ENCODE measurements at regions not wholly inside any gene's neighbourhood (a gene's known extent, or its start where the extent isn't known, plus 50 kb on each side); places are given as distances from the start of the nearest gene placed in this dataset.

GRCh38 chr5:118430076-118430475, 558.3 kb downstream of the DTWD2 start:
- H3K79me2 ChIP-seq (ENCODE audit: insufficient read depth, low read length), result no peaks in the 10 kb centered on the region
- no peaks in the 10 kb centered on the region for H3K79me1 ChIP-seq (ENCODE audit: insufficient read depth, low read depth, low read length, poor library complexity, severe bottlenecking)
- no peak overlapping the region for H3K23ac ChIP-seq (ENCODE audit: insufficient read length, low read depth, low read length)
- H2BK5ac ChIP-seq (ENCODE audit: insufficient read length, low read length), result no peak overlapping the region
- no peak overlapping the region for H3K9ac ChIP-seq (ENCODE audit: extremely low read depth, insufficient read length, low read length)
- TF ChIP-seq, protein P1, sequence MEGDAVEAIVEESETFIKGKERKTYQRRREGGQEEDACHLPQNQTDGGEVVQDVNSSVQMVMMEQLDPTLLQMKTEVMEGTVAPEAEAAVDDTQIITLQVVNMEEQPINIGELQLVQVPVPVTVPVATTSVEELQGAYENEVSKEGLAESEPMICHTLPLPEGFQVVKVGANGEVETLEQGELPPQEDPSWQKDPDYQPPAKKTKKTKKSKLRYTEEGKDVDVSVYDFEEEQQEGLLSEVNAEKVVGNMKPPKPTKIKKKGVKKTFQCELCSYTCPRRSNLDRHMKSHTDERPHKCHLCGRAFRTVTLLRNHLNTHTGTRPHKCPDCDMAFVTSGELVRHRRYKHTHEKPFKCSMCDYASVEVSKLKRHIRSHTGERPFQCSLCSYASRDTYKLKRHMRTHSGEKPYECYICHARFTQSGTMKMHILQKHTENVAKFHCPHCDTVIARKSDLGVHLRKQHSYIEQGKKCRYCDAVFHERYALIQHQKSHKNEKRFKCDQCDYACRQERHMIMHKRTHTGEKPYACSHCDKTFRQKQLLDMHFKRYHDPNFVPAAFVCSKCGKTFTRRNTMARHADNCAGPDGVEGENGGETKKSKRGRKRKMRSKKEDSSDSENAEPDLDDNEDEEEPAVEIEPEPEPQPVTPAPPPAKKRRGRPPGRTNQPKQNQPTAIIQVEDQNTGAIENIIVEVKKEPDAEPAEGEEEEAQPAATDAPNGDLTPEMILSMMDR (conservative IDR thresholded peaks at IDR 0.05), result no peak
- H4K20me1 ChIP-seq (ENCODE audit: control insufficient read depth, insufficient read depth, insufficient read length), result no peaks in the 10 kb centered on the region
- Mint-ChIP-seq H3K4me1 (no peaks in the 10 kb centered on the region), H3K27ac (no peak overlapping the region), H3K4me3 (no peak overlapping the region), H3K9me3 (peaks cover 0 to 9% of the 10 kb centered on the region in 2 experiments; a peak in 2 of 5 replicates), H3K36me3 (ENCODE audit: insufficient read depth in 1 of 3, low read depth in 3 of 3) (0 out of 7 replicates have a peak, but pooled peaks cover 0 to 5% (median 0%) of the 10 kb centered on the region in 3 experiments), H3K27me3 (ENCODE audit: low read depth) (no peaks in the 10 kb centered on the region)
- no peak overlapping the region for H3K4ac ChIP-seq (ENCODE audit: low read depth, low read length)
- no peaks in the 10 kb centered on the region for H3K9me3 ChIP-seq (ENCODE audit: control insufficient read depth, low read depth, low read length)
- no CpG with 5 or more reads among the region's 2 CpGs for WGBS (ENCODE audit: extremely low coverage, insufficient read length, low lambda C conversion rate)
- no peak overlapping the region for H2BK15ac ChIP-seq (ENCODE audit: low read depth, low read length)
- no peak overlapping the region for H2BK12ac ChIP-seq (ENCODE audit: insufficient read length, low read depth, low read length)
- no peak overlapping the region for H4K91ac ChIP-seq (ENCODE audit: insufficient read length, low read depth, low read length)
- no peak for DNase-seq
- no peak overlapping the region for H2AFZ ChIP-seq (ENCODE audit: low read length)
- H2BK120ac ChIP-seq (ENCODE audit: low read depth, low read length, poor library complexity, severe bottlenecking), result no peak overlapping the region
- H3K14ac ChIP-seq (ENCODE audit: insufficient read depth, low read length), result no peak overlapping the region
- no peak overlapping the region for H3T11ph ChIP-seq (ENCODE audit: low read length)
- H3K18ac ChIP-seq (ENCODE audit: insufficient read length, low read depth, low read length), result no peak overlapping the region
- H3K4me1 ChIP-seq (ENCODE audit: insufficient read depth, low read length), result no peaks in the 10 kb centered on the region
- H2BK20ac ChIP-seq (ENCODE audit: low read depth, low read length, poor library complexity, severe bottlenecking), result no peak overlapping the region
- H3K56ac ChIP-seq (ENCODE audit: insufficient read length, low read depth, low read length), result no peak overlapping the region
- no peak overlapping the region for H3K4me2 ChIP-seq (ENCODE audit: insufficient read depth, insufficient read length, low read length)
- no peak overlapping the region for H3K27ac ChIP-seq (ENCODE audit: insufficient read length, low read depth, low read length)
- H4K8ac ChIP-seq (replicated peaks; ENCODE audit: insufficient read length, low read depth, low read length), result no peak overlapping the region
- no peak overlapping the region for H4K5ac ChIP-seq (ENCODE audit: insufficient read length, low read depth, low read length)
- no peaks in the 10 kb centered on the region for H3K27me3 ChIP-seq (ENCODE audit: insufficient read depth, low read length)
- no peaks in the 10 kb centered on the region for H3K23me2 ChIP-seq (ENCODE audit: insufficient read length, low read depth, low read length, poor library complexity, severe bottlenecking)
- no peak overlapping the region for H2AK5ac ChIP-seq (ENCODE audit: insufficient read length, low read length)
